ENCODE measurements at regions not wholly inside any gene's neighbourhood (a gene's known extent, or its start where the extent isn't known, plus 50 kb on each side); places are given as distances from the start of the nearest gene placed in this dataset.

DNA sequence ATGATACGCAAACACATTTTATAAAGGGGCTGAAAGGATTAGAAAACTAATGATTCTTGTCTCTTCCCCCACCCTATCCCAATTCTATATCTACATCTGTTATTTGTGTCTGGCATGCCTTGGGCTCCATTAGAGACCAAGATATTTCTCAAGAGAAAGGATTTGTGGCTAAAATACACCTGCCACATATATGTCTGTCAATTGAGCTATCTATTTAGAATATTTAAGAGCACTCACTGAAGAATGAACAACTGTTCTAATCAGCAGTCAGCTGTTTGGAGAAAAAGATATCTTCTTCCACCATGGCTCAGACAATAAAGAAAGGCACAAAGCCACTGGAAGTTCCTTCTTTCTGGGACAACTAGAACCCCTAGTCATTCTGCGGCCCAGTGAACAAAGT is 61.7 kb upstream of the LRRN1 start:
- Mint-ChIP-seq H3K27me3 (ENCODE audit: low read depth) (peaks cover 7% of the 10 kb centered on the region), H3K4me1 (ENCODE audit: low read depth) (no peaks in the 10 kb centered on the region), H3K4me3 (ENCODE audit: unreplicated experiment) (no peak overlapping the region), H3K36me3 (ENCODE audit: low read depth) (no peaks in the 10 kb centered on the region), H3K27ac (ENCODE audit: unreplicated experiment) (no peak overlapping the region), H3K9me3 (ENCODE audit: low read depth) (no peaks in the 10 kb centered on the region)
- no peak for DNase-seq (ENCODE audit: low spot score)
- TF ChIP-seq, protein P1, sequence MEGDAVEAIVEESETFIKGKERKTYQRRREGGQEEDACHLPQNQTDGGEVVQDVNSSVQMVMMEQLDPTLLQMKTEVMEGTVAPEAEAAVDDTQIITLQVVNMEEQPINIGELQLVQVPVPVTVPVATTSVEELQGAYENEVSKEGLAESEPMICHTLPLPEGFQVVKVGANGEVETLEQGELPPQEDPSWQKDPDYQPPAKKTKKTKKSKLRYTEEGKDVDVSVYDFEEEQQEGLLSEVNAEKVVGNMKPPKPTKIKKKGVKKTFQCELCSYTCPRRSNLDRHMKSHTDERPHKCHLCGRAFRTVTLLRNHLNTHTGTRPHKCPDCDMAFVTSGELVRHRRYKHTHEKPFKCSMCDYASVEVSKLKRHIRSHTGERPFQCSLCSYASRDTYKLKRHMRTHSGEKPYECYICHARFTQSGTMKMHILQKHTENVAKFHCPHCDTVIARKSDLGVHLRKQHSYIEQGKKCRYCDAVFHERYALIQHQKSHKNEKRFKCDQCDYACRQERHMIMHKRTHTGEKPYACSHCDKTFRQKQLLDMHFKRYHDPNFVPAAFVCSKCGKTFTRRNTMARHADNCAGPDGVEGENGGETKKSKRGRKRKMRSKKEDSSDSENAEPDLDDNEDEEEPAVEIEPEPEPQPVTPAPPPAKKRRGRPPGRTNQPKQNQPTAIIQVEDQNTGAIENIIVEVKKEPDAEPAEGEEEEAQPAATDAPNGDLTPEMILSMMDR (IDR thresholded peaks at IDR 0.05), result no peak

DNA sequence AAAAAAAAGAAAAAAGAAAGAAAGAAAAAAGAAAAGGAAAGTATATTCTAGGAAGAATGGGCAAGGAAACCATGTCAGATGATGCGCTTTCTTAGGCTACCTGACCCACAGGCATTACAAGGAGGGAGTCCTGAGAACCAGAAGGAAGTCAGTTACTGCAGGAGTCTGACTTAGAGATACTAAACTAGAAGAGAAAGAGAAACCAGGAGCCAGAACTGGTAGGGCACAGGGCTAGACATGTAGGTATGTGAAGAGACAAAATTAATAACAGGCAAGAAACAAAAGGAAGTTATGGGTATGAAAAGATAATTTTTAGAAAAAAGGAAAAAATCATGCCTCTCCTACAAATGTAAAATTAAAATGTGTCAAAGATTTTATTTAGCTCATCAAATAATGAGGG is 63.3 kb upstream of the LRRN1 start:
- no peaks in the 10 kb centered on the region for H3K9me3 Mint-ChIP-seq (ENCODE audit: low read depth)
- no peak overlapping the region for H3K4me3 Mint-ChIP-seq (ENCODE audit: unreplicated experiment)
- H3K4me1 Mint-ChIP-seq (ENCODE audit: low read depth), result no peaks in the 10 kb centered on the region
- TF ChIP-seq, protein P1 (IDR thresholded peaks at IDR 0.05), result no peak
- H3K27ac Mint-ChIP-seq (ENCODE audit: unreplicated experiment), result no peak overlapping the region
- no peak for DNase-seq (ENCODE audit: low spot score)
- H3K36me3 Mint-ChIP-seq (ENCODE audit: low read depth), result no peaks in the 10 kb centered on the region
- H3K27me3 Mint-ChIP-seq (ENCODE audit: low read depth), result peaks cover 9% of the 10 kb centered on the region

DNA sequence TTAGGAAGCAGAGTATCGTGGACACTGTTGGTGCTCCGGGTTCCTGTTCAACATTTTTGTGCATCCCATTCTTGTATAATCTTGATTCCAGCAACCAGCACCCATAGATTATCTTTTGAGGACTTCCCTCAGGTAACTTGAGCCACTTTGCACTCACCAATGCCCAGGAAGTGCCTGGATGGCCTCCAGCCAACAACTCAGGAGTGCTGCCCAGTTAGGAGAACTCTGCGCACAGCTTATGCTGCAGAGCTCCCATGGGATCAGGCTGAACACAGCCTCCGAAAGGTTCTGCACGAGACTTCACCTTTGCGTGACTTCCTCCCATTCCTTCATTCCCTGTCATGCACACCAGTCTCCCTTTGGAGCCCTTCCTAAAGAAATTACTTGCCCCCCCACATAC is 64.3 kb upstream of the LRRN1 start:
- Mint-ChIP-seq H3K4me1 (ENCODE audit: low read depth) (no peaks in the 10 kb centered on the region), H3K27ac (ENCODE audit: unreplicated experiment) (no peak overlapping the region), H3K27me3 (ENCODE audit: low read depth) (peaks cover 9% of the 10 kb centered on the region), H3K9me3 (ENCODE audit: low read depth) (no peaks in the 10 kb centered on the region), H3K36me3 (ENCODE audit: low read depth) (no peaks in the 10 kb centered on the region), H3K4me3 (ENCODE audit: unreplicated experiment) (no peak overlapping the region)
- DNase-seq (ENCODE audit: low spot score), result no peak
- TF ChIP-seq, protein P1 (IDR thresholded peaks at IDR 0.05), result no peak

DNA sequence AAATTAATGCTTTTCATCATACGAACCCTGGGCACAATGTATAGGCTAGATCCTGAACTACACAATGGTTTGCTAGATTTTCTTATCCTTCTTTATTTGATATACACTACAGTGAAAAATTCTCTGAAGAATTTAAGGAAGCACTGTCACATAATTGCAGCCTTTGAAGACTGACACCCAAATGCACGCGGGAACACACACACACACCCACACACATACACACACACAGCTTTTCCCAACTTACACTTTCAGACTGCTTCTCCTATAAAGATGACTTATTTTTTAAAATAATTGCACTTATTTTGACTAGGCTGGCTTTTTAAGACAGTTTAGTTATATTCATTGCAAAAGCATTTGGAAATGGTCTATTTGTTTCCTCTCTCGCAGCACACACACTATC is 70.0 kb upstream of the LRRN1 start:
- H3K27me3 Mint-ChIP-seq (ENCODE audit: low read depth), result peaks cover 2% of the 10 kb centered on the region
- no peak for DNase-seq (ENCODE audit: low spot score)
- H3K4me3 Mint-ChIP-seq (ENCODE audit: unreplicated experiment), result no peak overlapping the region
- H3K9me3 Mint-ChIP-seq (ENCODE audit: low read depth), result no peaks in the 10 kb centered on the region
- no peaks in the 10 kb centered on the region for H3K4me1 Mint-ChIP-seq (ENCODE audit: low read depth)
- no peaks in the 10 kb centered on the region for H3K36me3 Mint-ChIP-seq (ENCODE audit: low read depth)
- TF ChIP-seq, protein P1 (IDR thresholded peaks at IDR 0.05), result no peak
- H3K27ac Mint-ChIP-seq (ENCODE audit: unreplicated experiment), result no peak overlapping the region

DNA sequence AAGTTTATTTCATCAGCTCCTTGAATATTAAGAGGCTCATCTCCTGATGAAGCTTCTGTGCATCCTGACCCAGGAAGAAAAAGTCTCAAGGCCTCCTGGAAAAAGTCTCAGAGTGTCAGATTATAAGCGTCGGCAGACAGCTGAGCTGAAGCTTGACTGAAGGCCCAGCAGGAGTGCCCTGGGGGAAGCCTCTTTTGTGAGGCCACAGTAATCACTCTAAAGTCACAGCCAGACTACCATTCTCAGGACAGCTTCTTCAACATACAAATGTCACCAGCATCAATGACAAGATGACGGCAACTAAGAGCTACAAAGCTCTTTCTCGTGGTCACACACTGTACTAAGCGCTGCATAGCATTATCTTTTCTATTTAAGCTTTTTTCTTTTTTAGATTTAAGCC is 72.7 kb upstream of the LRRN1 start:
- no peak for DNase-seq (ENCODE audit: low spot score)
- H3K4me3 Mint-ChIP-seq (ENCODE audit: unreplicated experiment), result no peak overlapping the region
- H3K4me1 Mint-ChIP-seq (ENCODE audit: low read depth), result no peaks in the 10 kb centered on the region
- no peak overlapping the region for H3K27ac Mint-ChIP-seq (ENCODE audit: unreplicated experiment)
- H3K9me3 Mint-ChIP-seq (ENCODE audit: low read depth), result no peaks in the 10 kb centered on the region
- no peaks in the 10 kb centered on the region for H3K36me3 Mint-ChIP-seq (ENCODE audit: low read depth)
- peaks cover 2% of the 10 kb centered on the region for H3K27me3 Mint-ChIP-seq (ENCODE audit: low read depth)
- TF ChIP-seq, protein P1 (IDR thresholded peaks at IDR 0.05), result no peak

Data from chondrocyte (in vitro differentiated cells).